ENCODE measurements at regions not wholly inside any gene's neighbourhood (a gene's known extent, or its start where the extent isn't known, plus 50 kb on each side); places are given as distances from the start of the nearest gene placed in this dataset.

DNA sequence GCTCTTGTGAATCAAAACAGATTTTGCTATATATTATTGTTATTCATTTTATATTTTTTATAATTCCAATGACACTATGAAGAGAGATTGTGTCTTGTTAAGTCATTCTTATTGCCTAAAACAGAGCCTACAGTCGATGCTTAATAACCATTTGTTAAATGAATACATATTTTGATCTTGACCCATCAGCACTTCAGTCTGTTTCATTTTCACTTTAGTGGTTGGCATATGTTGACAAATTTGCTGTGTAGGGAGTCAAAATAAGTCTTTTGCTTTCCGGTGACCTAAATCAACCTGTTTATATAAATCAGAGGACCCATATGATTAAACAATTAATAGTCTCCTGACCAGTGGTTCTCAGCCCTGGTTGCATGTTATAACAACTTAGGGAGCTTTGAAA, 97.1 kb downstream of the TXNL1 start:
- Histone ChIP-seq H3K14ac (ENCODE audit: insufficient read length) (no peak overlapping the region), H4K91ac (replicated peaks; ENCODE audit: insufficient read length, low read length) (no peak overlapping the region), H2BK120ac (replicated peaks; ENCODE audit: low read depth, low read length) (no peak overlapping the region), H3K18ac (ENCODE audit: extremely low read depth, low read length) (no peak overlapping the region), H3K79me2 (ENCODE audit: control insufficient read depth in 1 of 2, insufficient read depth in 2 of 2, low read length in 2 of 2) (no peaks in the 10 kb centered on the region), H3K4me3 (ENCODE audit: extremely low read depth in 1 of 4, insufficient read depth in 2 of 4, low read depth in 3 of 4, low read length in 4 of 4) (no peak overlapping the region), H2AFZ (ENCODE audit: low read length) (no peak overlapping the region), H3K27me3 (replicated peaks in 1 of 4; ENCODE audit: control insufficient read depth in 3 of 4, extremely low read depth in 1 of 4, insufficient read depth in 3 of 4, low read length in 3 of 4) (peaks cover 0 to 1% (median 0%) of the 10 kb centered on the region in 4 experiments; a peak in 1 of 7 replicates), H3K4me1 (replicated peaks in 1 of 4; ENCODE audit: control insufficient read depth in 3 of 4, insufficient read depth in 4 of 4, low read length in 3 of 4) (no peaks in the 10 kb centered on the region), H3K56ac (replicated peaks; ENCODE audit: insufficient read length, low read depth, low read length) (no peak overlapping the region), H3K9ac (replicated peaks in 1 of 4; ENCODE audit: extremely low read depth in 1 of 4, low read depth in 3 of 4, low read length in 3 of 4) (no peak overlapping the region), H2BK20ac (ENCODE audit: low read length) (no peak overlapping the region), H3K23ac (ENCODE audit: insufficient read length) (no peak overlapping the region), H3K4me2 (ENCODE audit: insufficient read depth in 1 of 2, low read depth in 2 of 2, low read length in 2 of 2) (no peak overlapping the region), H2BK5ac (ENCODE audit: low read depth, low read length) (no peak overlapping the region), H3K23me2 (ENCODE audit: low read depth, low read length) (no peaks in the 10 kb centered on the region), H2BK15ac (ENCODE audit: low read length) (no peak overlapping the region), H2AK5ac (ENCODE audit: low read depth, low read length) (no peak overlapping the region), H3K79me1 (ENCODE audit: low read depth, low read length) (no peaks in the 10 kb centered on the region), H3K36me3 (ENCODE audit: control insufficient read depth in 2 of 4, insufficient read depth in 4 of 4, low read length in 3 of 4) (no peaks in the 10 kb centered on the region), H3K27ac (ENCODE audit: low read depth, low read length) (no peak overlapping the region), H4K5ac (ENCODE audit: insufficient read length, low read depth, low read length) (no peak overlapping the region), H3K4ac (replicated peaks; ENCODE audit: insufficient read length, low read depth, low read length) (no peak overlapping the region), H4K20me1 (replicated peaks in 1 of 2; ENCODE audit: control insufficient read depth in 1 of 2, insufficient read depth in 2 of 2, low read length in 2 of 2) (no peaks in the 10 kb centered on the region), H3K9me3 (ENCODE audit: insufficient read depth in 2 of 2, low read depth in 1 of 2, low read length in 1 of 2) (no peaks in the 10 kb centered on the region), H4K8ac (ENCODE audit: extremely low read depth, insufficient read depth, low read length) (no peak overlapping the region), H2BK12ac (ENCODE audit: low read depth, low read length) (no peak overlapping the region)
- TF ChIP-seq EGR1 (IDR thresholded peaks at IDR 0.05; ENCODE audit: borderline replicate concordance, low read depth, low read length) (no peak), SAP30 (IDR thresholded peaks at IDR 0.05; ENCODE audit: insufficient read depth, insufficient replicate concordance, low read length) (no peak), EP300 (IDR thresholded peaks at IDR 0.05; ENCODE audit: borderline replicate concordance in 1 of 2, low read depth in 2 of 2, low read length in 2 of 2) (no peak), BCL11A (IDR thresholded peaks at IDR 0.05; ENCODE audit: low read depth in 2 of 2, low read length in 2 of 2) (no peak), TAF1 (IDR thresholded peaks at IDR 0.05; ENCODE audit: low read depth, low read length) (no peak)
- ChIA-PET CTCF (ENCODE audit: partially characterized antibody) (interaction anchor here (1.3 kb wide), 1 partner anchor 31 kb away, joined by 3 read pairs; no protein-coding TSS in a partner anchor), POLR2A (ENCODE audit: partially characterized antibody) (no interaction called here)
- WGBS, 2 experiments (ENCODE audit: extremely low coverage in 1 of 2, insufficient coverage in 1 of 2, insufficient read length in 1 of 2, insufficient replicate concordance in 2 of 2, low coverage in 1 of 2, low lambda C conversion rate in 2 of 2, missing lambda C conversion rate in 1 of 2) = 86% methylated on average over 2 of the region's 2 CpGs; no CpG with 5 or more reads in 1 of the 2 experiments
- no peak for FAIRE-seq
- no peak for DNase-seq (ENCODE audit: low read depth in 1 of 2, low spot score in 2 of 2)

Data from H1 (cell line).